NCI-H1436 treated with DMSO at 0.1 percent for 48 hours (cell line): ENCODE measurements at regions not wholly inside any gene's neighbourhood (a gene's known extent, or its start where the extent isn't known, plus 50 kb on each side); places are given as distances from the start of the nearest gene placed in this dataset.
A peak's percentile ranks its signal among the peaks of the same experiment; 100 is the strongest.
"Not testable (repeated sequence)": the region's sequence is repeated elsewhere in the genome, so short reads cannot be mapped to it uniquely, and the experiment has no call there.

Experiments
- DNase-seq: peaks from one replicate; lab custom pipeline; 2025; lab: John Stamatoyannopoulos, UW

GRCh38 chr16:62383941-62384340 is 347.7 kb upstream of the CDH8 start:
- DNase-seq: no peak

- no peak for DNase-seq
Measured at GRCh38 chr16:62370445-62370844, 334.2 kb upstream of the CDH8 start.

- DNase-seq: no peak
Measured at GRCh38 chr16:62363501-62363900, 327.3 kb upstream of the CDH8 start.

DNA sequence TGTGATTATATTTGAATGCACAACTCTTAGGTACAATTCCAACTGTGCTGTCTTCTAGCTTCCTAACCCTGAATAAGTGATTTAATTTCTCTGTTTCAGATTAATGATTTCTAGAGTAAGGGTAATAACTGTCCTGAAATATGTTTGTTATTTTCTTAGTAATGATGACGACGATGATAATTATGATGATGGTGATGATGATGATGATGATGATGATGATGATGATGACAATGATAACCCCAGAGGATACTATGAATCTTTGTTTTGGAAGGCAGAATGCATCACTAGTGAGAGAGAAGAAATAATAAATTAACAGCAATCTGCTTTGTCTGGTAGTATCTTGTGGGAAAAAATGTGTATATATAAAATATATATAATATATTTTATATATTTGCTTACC is 317.1 kb upstream of the CDH8 start:
- DNase-seq: no peak

DNA sequence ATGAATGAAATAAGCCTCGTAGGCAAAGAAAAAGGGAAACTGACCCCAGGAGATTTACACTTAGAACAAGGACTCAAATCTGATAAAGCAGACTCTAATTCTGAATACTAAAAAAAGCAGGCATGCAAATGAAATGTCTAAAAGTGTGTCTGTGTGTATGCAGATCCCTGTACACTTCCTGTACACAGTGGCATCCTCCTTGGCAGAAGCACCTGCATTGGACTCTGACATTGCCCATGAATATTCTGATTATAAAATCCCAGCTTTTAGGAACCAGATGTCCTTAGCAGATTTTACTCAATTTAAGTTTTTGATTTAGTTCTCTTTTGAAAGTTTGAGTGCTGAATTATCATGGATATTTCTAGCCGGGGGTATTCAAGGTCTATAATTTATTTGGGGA is 306.0 kb upstream of the CDH8 start:
- DNase-seq: no peak

- DNase-seq: no peak
Measured at GRCh38 chr16:62335356-62335755, 299.1 kb upstream of the CDH8 start.

DNA sequence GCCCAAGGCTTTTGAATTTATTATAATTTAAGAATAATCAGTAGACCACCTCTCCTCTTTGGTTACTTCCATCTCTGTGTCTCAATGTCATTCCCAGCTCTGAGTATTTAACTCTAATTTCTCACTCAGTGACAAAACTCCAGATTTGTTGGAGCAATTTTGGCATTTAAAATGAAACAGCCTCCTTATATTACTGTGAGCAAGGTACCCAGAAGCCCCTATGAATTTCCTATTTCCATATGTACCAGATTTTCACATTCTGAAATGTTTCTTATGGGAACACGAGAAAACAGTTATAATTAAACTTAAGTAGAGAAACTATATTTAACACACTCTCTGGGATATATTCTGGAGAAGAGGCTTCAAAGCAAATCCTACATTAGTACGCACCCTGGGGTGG is 285.4 kb upstream of the CDH8 start:
- DNase-seq: no peak

DNA sequence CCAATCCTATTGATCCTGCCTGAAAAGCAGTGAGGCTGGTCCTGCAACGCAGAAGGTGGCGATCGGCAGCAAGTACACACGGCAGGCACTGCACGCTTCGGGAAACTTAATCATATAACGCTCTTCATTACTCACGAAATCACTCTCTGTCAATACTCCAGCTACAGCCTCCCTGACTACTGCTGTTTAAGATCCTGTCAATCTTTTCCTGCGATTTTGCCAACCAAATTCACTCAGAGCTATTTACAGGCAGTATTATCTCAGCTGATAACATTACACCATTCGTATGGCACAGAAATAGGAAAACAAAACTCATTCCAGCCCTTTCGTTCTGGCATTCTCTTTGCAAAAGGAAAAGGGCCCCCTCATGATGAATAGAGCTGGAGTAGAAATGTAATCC is 262.4 kb upstream of the CDH8 start:
- DNase-seq: no peak

- DNase-seq: no peak
Measured at GRCh38 chr16:62294213-62294972, 258.2 kb upstream of the CDH8 start.

DNA sequence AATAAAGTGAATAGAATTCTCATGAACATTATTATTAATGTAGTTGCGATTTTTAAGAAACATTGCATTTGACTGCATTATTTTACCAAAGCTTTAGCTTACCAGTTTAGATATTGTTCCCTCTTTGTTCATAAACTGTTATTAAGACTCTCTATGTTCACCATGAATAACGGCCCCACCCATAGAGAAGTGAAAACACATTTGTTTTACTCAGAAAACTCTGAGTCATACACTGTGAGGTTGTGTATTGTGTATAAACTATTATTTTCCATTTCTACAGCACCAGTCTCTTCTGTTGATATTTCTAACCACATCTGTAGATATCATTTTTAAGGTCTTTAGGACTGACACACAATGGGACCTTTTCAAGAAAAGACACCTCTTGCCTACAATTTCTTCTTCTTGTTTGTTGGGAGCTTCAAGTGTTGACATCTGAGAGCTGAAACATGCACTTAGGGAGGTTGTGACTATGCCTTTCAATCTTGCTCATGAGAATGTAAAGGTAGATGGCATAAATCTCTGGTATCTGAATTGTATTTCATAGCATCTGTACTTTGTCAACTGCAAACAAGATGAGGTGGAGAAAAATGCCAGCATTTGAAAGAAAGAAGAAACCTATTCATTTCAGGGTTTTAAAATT is 252.9 kb upstream of the CDH8 start:
- no peak for DNase-seq

GRCh38 chr16:62280506-62280905 is 244.3 kb upstream of the CDH8 start:
- no peak for DNase-seq

- no peak for DNase-seq
Measured at GRCh38 chr16:62277942-62278341, 241.7 kb upstream of the CDH8 start.

- DNase-seq: no peak
Measured at GRCh38 chr16:62276637-62277036, 240.4 kb upstream of the CDH8 start.

- no peak for DNase-seq
Measured at GRCh38 chr16:62272035-62272434, 235.8 kb upstream of the CDH8 start.

DNA sequence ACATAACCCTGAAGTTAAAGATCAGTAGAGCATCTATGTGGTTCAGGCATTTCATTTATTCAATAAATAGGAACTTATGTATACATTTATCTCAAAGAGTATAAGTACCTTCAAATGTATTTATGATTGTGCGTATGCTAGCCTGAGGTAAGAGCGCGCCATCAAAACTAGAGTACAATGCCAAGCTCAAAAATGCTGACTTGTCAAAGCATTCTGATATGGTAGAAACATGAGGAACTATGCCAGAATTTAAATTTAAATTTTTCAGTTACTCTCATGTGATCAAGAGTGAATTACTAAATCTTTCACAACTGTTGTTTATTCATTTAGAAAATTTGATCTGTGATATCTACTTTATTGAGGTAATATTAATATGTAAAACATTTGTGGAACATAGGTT is 225.5 kb upstream of the CDH8 start:
- no peak for DNase-seq

GRCh38 chr16:62258931-62259435 is 222.7 kb upstream of the CDH8 start:
- DNase-seq: not testable (repeated sequence)

GRCh38 chr16:62256406-62256805 is 220.2 kb upstream of the CDH8 start:
- DNase-seq: no peak

DNA sequence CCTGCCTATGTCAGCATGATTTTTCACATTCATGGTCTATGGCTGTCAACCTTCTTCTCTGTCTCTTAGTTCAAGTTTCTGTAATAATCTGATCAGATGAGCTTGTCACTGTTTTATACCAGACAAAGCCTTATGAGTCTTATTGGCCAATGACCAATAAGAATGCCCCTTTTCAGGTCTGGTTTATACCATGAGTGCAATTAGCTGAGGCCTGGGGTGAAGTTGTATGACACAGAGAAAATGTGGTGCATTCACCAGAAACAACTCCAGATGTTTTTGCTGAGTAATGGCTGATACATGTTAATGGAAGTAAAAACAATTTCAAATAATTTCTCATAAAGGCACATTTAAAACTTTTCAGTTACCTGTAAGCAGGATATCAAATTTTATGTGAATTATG is 218.6 kb upstream of the CDH8 start:
- no peak for DNase-seq

GRCh38 chr16:62254372-62254771 is 218.1 kb upstream of the CDH8 start:
- no peak for DNase-seq

DNA sequence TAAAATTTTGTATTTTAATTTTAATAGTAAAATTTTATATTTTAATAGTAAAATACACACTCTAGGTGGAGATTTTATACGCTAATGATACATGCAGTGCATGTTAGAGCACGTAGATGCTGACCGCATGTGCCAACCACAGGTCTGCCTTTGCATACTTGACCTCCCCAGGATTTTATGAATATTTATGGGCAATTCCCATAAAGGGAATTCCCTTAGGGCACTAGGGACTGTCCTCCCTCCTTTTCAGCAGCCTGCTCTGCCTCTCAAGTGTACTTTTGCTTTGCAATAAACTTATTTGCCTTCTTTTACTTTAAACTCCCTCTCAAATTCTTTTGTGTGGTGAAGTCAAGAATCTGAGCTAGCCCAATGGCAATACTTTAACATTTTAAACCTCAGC is 217.7 kb upstream of the CDH8 start:
- DNase-seq: no peak

DNA sequence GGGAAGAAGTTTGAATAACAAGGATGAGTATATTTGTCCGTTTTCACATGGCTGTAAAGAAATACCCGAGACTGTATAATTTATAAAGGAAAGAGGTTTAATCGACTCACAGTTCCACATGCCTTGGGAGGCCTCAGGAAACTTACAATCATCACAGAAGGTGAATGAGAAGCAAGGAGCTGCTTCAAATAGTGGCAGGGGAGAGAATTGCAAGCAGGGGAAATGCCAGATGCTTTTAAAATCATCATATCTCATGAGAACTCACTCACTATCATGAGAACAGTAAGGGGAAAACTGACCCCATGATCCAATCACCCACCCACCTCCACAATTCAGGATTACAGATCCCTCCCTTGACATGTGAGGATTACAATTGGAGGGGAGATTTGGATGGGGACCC is 212.8 kb upstream of the CDH8 start:
- no peak for DNase-seq

- no peak for DNase-seq
Measured at GRCh38 chr16:62240722-62241121, 204.5 kb upstream of the CDH8 start.

DNA sequence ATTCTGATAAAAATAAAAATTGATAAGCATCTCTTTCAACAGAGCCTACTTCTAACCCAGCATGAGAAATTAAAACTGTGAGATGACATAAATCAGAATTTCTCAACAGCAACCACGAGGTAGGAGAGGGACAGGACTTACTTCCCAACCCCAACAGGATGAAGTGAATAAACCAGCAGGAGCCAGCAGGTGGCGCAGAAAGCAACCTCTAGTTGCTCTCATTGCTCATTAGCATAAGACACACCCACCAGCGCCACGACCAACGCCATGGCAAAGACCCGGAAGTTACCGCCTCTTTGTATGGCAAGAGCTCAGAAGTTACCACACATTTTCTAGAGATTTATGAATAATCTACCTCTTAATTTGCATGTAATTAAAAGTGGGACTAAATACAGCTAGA is 189.4 kb upstream of the CDH8 start:
- peak; percentile 8 for DNase-seq
